ENCODE measurements at regions not wholly inside any gene's neighbourhood (a gene's known extent, or its start where the extent isn't known, plus 50 kb on each side); places are given as distances from the start of the nearest gene placed in this dataset.

DNA sequence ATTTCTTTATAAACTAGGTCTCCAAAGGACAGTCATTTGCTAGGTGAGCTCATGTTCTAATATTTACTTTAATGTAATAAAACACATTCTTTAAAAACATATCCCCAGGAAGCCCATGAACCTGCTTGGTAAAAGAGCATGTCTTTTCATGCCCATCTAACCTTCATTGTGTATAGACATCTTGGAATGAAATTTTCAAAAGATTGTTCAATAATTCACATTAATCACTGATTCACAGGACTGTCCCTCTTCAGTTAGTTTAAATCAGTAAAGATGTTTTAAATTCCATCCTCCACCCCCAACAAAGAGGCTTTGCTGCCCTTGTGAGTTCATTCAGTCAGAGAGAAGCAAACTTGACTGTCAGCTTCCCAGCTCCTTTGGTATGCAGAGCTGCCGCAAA is 633.4 kb upstream of the CELF4 start:
- TF ChIP-seq, protein P1, sequence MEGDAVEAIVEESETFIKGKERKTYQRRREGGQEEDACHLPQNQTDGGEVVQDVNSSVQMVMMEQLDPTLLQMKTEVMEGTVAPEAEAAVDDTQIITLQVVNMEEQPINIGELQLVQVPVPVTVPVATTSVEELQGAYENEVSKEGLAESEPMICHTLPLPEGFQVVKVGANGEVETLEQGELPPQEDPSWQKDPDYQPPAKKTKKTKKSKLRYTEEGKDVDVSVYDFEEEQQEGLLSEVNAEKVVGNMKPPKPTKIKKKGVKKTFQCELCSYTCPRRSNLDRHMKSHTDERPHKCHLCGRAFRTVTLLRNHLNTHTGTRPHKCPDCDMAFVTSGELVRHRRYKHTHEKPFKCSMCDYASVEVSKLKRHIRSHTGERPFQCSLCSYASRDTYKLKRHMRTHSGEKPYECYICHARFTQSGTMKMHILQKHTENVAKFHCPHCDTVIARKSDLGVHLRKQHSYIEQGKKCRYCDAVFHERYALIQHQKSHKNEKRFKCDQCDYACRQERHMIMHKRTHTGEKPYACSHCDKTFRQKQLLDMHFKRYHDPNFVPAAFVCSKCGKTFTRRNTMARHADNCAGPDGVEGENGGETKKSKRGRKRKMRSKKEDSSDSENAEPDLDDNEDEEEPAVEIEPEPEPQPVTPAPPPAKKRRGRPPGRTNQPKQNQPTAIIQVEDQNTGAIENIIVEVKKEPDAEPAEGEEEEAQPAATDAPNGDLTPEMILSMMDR (conservative IDR thresholded peaks at IDR 0.05; ENCODE audit: low read depth, low read length): no peak
- no peak for TF ChIP-seq EZH2phosphoT487 (IDR thresholded peaks at IDR 0.05; ENCODE audit: borderline replicate concordance, low read length)
- TF ChIP-seq EZH2 (IDR thresholded peaks at IDR 0.05; ENCODE audit: low read length, unreplicated experiment): no peak
